ENCODE measurements at regions not wholly inside any gene's neighbourhood (a gene's known extent, or its start where the extent isn't known, plus 50 kb on each side); places are given as distances from the start of the nearest gene placed in this dataset.

GRCh38 chr2:107323946-107324565, 438.1 kb upstream of the ST6GAL2 start:
- no peak overlapping the region for H3K4me3 ChIP-seq (ENCODE audit: low read depth, low read length)
- CTCF ChIA-PET: no interaction called here
- POLR2A ChIA-PET: no interaction called here
- DNase-seq (ENCODE audit: low read depth, low spot score): no peak
- TF ChIP-seq, protein P1, sequence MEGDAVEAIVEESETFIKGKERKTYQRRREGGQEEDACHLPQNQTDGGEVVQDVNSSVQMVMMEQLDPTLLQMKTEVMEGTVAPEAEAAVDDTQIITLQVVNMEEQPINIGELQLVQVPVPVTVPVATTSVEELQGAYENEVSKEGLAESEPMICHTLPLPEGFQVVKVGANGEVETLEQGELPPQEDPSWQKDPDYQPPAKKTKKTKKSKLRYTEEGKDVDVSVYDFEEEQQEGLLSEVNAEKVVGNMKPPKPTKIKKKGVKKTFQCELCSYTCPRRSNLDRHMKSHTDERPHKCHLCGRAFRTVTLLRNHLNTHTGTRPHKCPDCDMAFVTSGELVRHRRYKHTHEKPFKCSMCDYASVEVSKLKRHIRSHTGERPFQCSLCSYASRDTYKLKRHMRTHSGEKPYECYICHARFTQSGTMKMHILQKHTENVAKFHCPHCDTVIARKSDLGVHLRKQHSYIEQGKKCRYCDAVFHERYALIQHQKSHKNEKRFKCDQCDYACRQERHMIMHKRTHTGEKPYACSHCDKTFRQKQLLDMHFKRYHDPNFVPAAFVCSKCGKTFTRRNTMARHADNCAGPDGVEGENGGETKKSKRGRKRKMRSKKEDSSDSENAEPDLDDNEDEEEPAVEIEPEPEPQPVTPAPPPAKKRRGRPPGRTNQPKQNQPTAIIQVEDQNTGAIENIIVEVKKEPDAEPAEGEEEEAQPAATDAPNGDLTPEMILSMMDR (IDR thresholded peaks at IDR 0.05; ENCODE audit: insufficient read depth, low read length, missing control alignments): no peak

DNA sequence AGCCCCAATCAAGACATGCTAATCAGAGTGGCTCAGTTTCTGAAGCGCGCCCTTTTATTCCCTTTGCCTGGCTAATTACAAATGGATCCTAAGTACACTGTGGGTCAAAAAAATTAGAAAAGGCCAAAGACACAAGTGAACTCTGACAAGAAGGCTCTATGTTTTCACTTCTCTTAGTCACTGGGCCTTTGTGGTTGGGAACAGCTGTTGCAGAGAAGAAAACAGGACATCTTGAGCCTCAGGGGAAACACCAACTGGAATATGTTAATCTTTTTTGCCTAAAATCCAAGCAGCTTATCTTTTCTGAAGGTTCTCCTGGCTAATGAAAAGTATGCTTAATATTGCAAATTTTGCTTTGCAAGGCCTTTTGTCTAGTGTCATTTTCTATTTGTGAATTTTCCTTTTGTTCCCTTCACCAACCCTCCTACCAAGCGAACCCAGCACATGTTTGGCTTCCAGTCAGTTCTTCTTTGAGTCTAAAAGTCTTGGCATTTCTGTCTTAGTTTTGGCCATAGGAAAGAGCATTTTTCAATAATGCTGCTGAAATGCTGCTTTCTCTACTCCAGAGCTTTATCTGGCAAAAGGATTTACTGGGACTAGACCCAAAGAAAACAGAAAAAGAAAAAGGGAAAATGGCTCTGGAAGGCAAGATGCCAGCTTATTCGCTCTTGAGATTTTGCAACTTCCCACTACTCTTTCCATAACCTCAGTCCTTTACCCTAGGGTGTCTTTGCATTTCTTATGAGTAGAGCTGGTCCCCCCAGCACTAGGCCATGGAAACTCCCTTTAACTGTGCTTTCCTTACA, 440.2 kb upstream of the ST6GAL2 start:
- DNase-seq (ENCODE audit: low read depth, low spot score): no peak
- CTCF ChIA-PET: no interaction called here
- POLR2A ChIA-PET: no interaction called here
- TF ChIP-seq, protein P1 (IDR thresholded peaks at IDR 0.05; ENCODE audit: insufficient read depth, low read length, missing control alignments): no peak
- no peak overlapping the region for H3K4me3 ChIP-seq (ENCODE audit: low read depth, low read length)

GRCh38 chr2:107334306-107334705, 448.3 kb upstream of the ST6GAL2 start:
- H3K4me3 ChIP-seq (ENCODE audit: low read depth, low read length): no peak overlapping the region
- TF ChIP-seq, protein P1 (IDR thresholded peaks at IDR 0.05; ENCODE audit: insufficient read depth, low read length, missing control alignments): no peak
- DNase-seq (ENCODE audit: low read depth, low spot score): no peak
- POLR2A ChIA-PET: no interaction called here
- CTCF ChIA-PET: no interaction called here

DNA sequence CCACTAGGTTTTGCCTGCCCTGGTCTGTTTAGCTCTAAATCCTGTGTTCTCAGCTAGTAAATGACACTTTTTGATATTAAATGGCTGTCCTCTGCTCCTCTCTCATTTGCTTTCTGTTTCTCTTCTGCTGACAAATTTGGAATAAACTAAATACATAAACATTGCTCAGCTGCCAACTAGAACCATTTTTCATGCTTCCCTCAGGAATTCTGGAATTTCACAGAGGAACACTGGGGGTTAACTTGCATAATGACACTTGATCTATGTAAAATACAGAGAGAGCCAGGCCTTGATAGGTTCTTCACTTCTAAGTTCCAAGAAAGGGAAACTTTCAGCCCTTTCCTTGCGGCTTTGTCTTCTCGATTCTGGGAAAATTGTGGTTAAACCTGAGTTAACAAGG, 450.6 kb upstream of the ST6GAL2 start:
- TF ChIP-seq, protein P1 (IDR thresholded peaks at IDR 0.05; ENCODE audit: insufficient read depth, low read length, missing control alignments): no peak
- ChIA-PET CTCF (no interaction called here), POLR2A (no interaction called here)
- DNase-seq (ENCODE audit: low read depth, low spot score): no peak
- H3K4me3 ChIP-seq (ENCODE audit: low read depth, low read length): no peak overlapping the region

- H3K4me3 ChIP-seq (ENCODE audit: low read depth, low read length): no peak overlapping the region
- TF ChIP-seq, protein P1 (IDR thresholded peaks at IDR 0.05; ENCODE audit: insufficient read depth, low read length, missing control alignments): no peak
- POLR2A ChIA-PET: no interaction called here
- peak; percentile 36 for DNase-seq (ENCODE audit: low read depth, low spot score)
- CTCF ChIA-PET: no interaction called here
Observed at GRCh38 chr2:107337209-107337898, 451.4 kb upstream of the ST6GAL2 start.

DNA sequence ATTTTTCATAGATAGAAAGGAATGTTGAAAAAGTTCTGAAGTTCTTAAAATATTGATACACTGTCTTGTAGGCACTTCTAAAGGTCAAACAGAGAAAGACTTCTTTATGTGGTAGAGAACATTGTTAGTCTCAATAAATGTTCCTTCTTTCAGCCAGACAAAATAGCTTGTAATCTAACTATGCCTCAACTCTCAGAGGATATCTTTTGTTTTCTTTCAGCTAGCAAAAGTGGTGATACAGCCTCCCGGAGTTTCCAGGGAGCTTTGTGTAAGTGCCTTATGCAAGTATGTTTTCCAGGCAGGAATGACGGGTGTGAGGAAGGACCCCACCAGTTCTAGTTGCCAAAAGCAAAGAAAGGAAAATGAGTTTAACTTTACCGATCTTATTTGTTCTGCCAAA, 452.1 kb upstream of the ST6GAL2 start:
- H3K4me3 ChIP-seq (ENCODE audit: low read depth, low read length): no peak overlapping the region
- TF ChIP-seq, protein P1 (IDR thresholded peaks at IDR 0.05; ENCODE audit: insufficient read depth, low read length, missing control alignments): no peak
- POLR2A ChIA-PET: no interaction called here
- CTCF ChIA-PET: no interaction called here
- no peak for DNase-seq (ENCODE audit: low read depth, low spot score)
